Umbilical cord (tissue), 1 donor: ENCODE measurements at regions not wholly inside any gene's neighbourhood (a gene's known extent, or its start where the extent isn't known, plus 50 kb on each side); places are given as distances from the start of the nearest gene placed in this dataset.

Experiments used
- DNase-seq: peaks from one replicate; pipeline ENCODE4 v3.0.0-alpha.2; 2015; ENCODE audit warnings: low spot score

DNA sequence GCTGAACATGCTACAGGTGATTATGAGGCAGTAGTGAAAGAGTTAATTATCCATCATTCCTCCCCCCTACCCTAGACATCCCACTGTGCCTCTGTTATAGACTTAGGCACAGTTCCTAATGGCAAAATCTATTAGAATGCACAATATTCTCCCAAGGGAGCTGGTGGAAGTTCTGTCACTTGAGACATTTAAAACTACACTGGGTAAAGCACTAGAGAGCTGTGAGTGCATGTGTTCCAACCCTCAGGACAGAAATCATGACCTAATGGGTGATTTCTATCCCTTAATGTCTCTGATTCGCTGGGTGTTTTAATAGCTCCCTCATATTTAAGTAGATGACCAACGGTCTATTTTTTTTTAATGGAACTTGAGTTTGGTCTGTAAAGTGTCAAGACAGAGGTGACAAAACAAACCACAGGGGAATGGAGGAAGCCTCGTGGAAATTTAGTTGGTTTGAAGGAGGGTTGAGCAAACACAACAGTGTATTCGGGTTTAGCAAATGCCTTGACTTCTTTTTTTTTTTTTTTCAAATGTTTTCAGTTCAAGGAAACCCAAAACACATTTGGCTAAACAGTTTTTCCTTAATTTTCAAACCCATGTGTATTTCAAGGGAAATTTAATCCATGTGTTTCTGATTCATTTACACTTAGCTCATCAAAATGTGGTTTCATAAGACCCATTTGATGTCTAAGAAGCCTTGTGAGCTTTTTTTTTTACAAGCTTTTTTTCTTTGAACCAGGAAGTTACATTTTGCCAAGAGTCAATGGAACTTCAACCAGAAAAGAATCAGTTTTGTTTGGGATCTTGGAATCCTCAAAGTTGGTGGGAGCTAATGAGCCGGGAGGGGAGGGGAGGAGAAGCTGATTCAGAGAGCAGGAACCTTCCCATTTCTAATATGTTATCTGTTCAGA lies 665.1 kb upstream of the ZEB2 start:
- no peak for DNase-seq

DNA sequence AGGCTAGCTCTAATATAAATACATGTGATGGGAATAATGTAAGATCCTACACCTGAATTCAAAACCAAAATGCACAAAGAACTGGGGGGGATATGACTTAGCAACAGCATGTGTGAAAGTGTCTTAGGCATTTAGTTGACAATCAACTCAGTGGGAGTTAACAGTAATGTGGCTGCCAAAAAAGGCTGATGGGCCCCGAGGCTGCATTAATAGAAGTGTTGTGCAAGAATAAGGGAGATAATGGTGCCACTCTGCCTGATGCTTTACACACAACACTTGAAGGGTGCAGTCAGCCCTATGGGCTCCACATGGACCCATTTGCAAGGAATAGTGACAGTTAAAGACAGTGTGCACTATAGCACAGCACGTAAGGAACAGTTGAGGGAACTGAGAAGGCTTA lies 649.4 kb upstream of the ZEB2 start:
- DNase-seq = no peak

DNA sequence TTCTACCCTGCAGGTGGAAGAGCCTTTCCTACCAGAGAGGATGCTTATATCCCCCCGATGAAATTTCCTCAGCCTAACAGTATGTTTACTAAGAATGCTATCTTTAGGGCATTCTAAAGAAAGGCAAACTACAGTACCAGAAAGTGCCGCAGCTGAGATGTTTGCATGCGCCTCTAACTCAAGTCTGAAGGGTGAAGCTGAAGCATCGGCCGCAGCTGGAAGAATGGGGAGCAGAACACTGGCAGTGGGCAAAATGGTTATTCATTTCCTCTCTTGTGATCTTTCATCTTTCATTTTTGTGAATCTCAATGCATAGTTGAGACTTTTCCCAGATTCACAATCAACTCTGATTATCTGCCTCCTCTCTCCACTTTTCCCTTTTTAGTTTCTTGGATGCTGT lies 648.2 kb upstream of the ZEB2 start:
- DNase-seq = peak; percentile 83

DNA sequence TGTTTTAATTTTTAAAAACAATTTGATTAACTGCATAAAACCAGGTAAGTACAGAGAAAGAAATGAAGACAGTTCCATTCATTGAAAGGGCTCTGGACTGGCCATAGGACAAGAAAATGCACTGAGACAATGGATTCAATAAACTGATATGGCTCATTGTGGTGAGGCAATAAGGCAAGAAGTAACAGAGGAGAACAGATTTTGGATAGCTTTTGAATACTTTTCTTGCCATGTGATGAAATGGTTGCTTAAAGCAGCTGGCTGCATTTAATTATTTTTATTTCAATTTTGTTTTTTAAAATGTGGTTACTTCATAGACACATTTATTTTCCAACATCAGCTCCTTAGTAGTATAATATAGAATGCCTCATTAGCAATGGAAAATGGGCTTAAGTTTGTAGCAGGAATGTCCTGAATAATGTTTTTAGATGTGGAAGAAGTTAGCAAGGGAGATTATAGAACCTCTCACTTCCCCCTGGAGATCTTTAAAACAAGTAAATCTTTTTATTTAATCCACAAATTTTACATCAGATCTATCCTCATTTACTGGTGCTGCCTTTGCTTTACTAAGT lies 646.9 kb upstream of the ZEB2 start:
- no peak for DNase-seq

DNA sequence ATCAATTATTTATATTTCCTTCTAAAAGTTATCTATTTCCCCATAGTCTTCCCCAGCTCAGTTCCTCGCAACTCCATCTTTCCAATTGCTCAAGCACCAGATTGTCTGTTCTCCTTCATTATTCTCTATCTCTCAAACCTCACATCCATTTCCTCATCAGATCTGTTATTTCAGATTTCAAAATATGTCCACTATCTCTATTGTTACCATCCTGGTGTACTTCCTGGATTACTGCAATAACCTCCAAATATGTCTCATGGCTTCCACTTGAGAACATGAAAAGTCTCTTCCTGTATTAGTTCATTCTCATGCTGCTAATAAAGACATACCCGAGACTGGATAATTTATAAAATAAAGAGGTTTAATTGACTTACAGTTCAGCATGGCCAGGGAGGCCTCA lies 641.7 kb upstream of the ZEB2 start:
- DNase-seq = no peak

DNA sequence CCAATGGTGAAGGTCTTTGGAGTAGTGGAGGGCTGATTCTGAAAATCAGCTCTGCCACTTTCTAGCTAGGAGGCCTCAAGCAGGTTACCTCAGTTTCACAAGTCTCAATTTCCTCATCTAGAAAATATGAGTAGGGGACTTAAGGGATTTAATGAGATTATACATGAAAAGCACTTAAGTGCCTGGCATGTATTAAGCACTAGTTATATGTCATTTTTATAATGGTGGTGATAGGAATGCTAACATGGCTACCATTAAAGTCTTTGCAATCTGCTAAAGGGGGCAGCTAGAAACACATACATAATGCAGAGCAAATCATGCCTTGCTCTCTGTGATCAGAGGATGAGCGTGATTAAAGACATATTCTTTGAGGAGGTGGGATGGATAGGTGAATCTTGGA lies 640.9 kb upstream of the ZEB2 start:
- peak; percentile 82 for DNase-seq

DNA sequence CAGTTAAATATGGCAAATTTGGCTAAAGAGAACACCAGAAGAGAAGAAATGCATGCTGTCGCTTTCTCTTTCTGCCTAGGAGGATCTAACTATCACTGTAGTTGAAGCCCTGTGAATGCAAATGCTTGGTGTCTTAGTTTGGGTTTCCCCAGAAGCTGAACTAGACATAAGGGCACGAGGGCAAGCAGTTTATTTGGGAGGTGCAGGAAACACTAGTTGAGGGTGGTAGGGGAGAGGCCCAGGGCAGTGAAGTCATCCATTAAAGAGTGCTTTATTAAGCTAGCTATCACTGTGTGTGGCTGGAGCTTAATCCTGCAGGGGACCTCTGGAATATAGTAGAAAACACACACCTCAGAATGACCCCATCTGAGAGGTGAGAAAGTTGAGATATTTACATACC lies 639.8 kb upstream of the ZEB2 start:
- DNase-seq = no peak

DNA sequence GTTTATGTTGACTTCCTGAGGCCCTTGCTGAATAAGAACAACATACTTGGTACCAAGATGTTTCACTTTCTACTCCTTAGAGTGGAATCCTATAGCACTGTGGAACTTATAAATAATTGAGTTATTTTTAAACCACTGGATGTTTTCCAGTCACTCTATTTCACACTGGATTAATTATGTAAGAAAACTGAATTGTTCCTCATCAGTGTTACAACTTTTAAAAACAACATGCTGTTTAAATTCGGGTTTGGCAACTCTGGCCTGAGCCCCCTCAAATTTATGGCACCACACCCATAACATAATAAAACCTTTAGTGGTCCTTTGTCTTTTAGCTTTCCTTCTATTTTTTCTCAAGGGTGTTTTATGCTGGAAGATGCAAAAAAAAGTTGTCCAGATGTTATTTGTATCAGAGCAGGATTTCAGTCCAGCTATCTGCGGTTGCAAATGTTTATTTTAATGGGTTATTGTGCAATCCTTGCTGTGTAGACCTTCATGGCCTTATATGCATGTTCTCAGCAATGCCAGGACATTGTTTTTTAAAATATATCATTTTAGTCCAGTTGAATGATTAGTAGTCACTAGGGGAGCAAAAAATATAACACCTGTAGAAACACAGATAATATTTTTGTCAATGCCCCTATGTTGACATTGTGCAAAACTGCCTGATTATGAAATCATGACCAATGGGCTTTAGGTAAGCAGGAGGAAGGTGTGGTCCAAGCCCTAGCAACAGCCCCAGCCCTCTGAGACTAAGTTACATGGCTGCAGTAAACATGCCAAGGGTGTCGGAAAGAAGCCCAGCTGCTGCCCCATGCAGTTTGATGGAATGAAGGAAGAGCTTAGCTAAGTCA lies 638.0 kb upstream of the ZEB2 start:
- peak; percentile 89 for DNase-seq

DNA sequence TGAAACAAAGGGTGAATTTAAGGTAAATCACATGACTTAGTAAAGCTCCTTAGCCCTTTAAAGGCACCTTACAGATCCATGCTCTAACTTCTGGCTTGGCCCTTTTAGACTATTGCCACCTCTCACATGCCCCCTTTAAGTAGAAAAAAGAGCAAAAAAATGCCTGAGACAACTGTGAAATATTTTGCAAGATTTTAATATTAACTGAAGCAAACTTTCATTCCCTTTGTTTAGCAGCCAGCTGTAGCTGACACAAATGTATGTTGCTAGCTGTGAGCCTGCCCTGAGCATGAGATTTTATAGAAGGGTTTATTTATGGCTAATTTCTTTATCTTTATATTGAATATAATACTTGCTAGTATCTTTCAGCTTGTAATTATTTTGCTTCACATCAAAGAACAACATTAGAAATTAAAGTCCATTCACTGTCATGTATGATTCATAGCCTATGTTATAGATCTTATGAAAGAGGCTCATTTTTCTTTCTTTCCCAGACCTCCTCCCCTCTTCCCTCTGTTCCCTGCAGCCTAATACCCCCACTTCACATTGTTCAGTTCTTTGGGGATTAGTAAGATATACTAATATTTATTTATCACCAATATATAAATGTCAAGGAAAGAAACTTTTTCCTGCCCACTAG lies 637.2 kb upstream of the ZEB2 start:
- peak; percentile 19 for DNase-seq

DNA sequence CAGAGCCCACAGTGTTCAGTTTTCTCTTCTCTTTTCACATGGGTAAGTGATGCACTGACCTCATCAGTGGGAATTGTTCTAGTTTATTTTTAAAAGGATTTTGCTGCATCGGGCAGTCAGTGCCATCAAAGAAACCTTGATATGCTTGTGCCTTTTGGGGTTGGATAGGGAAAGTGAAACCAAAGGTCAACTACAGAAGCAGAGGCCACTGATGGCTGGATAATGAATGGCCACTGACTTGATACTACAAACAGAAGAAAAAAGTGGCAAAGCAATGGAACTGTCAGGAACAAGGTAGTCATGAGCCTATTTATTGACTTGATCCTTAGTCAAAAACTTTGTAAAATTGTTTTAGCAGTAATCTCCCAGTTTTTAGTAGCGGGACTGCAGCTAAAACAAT lies 636.3 kb upstream of the ZEB2 start:
- no peak for DNase-seq

DNA sequence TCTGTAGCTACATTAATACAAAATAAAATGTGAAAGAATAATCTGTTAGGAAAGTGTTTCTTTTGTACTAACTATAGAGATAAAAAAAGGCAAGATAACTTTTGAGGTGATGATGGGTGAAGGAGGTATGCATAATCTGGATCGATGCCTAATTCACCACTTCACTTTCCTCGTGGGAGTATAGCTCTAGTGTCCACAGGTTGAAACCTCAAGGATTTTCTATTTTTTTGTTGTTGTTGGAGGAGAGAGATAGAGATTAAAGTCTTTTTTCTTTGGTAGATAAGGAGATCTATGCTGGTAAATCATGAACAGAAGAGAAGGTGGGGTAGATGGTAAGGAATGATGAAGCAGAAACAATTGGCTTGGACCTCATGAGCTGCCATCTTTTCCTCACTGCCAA lies 635.3 kb upstream of the ZEB2 start:
- DNase-seq = no peak

DNA sequence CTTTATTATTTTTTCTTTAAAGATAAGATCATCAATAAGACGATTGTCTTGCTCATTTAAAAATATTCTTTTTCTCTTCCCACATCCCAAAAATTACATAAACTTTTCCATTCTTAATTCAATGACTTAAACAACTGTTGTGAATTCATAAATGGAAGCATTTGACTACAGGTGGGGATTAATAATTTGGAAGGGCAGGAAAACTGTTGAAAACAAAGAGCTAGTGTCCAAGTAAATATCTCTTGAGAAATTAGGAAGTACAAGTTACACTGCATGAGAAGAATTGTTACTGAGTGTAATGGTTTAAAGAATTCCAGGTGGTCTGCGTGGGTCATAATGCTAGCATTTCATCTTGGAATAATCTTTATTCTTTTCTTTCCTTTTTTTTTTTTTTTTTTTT lies 634.8 kb upstream of the ZEB2 start:
- DNase-seq = no peak

DNA sequence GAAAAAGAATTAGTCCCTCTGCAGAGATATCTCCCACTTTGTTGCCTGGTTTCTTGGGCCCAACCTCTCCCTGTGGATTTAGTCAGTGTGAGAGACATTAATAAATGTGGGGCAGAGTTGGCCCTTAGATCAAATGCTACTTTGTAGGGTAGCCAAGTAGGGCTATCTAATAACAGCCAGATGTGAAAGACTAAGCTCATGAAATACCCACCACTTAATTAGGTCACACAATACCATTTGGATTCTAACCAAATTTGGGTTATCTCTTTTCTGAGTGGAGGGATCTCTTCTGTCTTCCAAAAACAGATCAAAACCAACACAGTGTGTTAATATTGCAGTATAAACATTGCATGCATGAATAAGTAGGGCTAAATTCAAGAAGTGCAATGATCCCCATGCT lies 626.8 kb upstream of the ZEB2 start:
- DNase-seq = no peak

DNA sequence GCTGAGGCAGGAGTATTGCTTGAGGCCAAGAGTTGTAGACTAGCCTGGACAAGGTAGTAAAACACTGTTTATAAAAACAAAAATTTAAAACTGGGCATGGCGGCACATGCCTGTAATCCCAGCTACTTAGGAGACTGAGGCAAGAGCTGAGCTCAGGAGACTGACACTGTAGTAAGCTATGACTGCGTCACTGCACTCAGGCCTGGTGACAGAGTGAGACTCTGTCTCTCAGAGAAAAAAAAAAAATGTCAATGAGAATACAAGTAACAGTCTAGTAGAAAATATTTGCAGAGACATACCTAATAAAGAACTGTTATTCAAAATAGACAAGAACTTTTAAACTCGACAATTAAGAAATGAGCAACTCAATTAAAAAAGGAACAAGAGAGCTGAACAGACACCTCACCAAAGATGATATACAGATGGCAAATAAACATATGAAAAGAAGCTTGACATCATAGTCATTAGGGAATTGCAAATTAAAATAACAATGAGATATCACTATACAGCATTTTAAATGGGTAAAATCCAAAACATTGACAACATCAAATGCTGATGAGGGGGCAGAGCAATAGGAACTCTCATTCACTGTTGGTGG lies 624.3 kb upstream of the ZEB2 start:
- DNase-seq = no peak

DNA sequence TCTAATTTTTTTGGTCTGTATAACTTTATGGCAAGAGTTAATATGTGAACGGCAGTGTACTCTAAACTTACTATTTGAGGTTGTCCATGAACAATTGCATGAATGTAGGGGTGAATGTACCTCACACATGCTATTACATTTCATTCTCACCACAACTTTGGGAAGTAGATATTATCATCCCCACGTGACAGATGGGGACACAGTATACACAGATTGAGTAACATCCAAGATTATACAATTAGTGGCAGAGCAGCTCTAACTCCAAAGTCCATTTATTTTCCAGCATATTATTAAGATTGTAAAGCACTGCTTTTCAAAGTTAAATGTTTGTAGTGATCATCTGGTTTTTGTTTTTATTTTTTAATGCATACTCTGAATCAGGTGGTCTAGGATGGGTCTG lies 622.1 kb upstream of the ZEB2 start:
- no peak for DNase-seq

DNA sequence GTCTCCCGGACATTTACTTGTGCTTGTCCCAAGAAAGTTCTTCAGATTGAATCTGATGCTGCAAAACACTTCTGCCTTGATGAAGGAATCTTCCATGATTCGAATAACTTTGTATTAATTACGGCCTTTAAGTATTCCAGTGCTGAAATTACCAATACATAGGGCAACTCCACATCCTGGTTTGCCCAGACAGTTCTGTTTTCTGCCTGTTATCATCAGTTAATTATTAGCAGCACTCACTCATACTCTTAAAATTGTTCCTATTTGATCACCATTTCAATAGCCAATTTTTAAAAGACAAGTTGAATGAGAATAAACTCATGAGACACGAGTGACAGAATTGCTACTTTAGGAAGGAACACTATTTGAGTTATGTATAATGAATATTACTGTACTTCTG lies 620.7 kb upstream of the ZEB2 start:
- DNase-seq = no peak

DNA sequence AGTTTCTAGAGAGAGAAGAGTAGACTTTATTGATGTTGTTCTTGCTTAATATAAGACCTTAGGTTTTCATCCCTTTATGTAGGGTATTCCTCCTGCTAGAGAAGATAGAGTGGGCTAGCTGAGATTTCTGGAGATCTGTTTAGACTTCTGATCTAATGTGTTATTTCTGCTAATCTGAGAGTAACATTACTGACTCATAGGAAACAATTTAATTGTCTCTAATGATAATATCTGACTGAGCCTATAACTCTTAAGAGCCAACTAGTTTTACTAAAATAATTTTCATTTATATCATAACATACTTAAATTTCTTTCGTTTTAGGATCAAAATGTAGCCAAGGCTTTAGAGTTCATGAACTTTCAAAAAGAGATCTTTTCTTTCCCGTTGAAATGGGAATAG lies 618.7 kb upstream of the ZEB2 start:
- no peak for DNase-seq

DNA sequence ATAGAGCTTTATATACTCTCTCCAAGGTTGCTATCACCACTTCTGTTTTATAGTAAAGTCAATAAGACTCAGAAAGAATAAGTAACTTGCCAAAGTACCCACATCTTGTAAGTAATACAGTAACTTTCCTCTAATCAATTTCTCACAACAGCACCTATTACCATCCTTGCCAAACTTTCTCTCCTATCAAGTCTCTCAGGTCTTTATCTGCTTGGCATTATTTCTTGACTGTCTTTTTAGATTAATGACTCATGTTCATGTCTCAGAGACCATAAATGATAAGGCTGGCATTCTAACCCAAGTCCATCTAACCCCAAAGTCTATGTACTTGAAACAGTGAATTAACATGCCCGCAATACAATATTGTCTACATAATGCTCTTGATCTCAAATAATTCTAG lies 618.0 kb upstream of the ZEB2 start:
- no peak for DNase-seq

DNA sequence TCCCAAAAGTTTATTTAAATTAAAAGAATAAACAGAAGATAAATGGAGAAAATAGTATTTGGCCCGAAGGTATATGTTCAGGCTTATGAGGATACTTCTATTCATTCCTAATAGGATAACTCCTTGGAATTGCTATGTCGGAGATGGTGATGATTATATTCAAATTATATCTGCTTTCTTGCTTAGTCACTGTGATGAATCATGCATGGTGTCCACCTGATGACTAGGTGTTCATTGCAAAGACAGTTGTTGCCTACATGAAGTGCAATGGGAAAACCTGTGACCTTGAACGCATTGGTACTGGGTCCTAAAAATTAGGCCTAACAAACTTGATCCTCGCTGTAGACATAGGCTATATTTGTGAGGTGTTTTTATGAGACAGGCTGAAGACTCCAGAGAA lies 617.3 kb upstream of the ZEB2 start:
- no peak for DNase-seq

DNA sequence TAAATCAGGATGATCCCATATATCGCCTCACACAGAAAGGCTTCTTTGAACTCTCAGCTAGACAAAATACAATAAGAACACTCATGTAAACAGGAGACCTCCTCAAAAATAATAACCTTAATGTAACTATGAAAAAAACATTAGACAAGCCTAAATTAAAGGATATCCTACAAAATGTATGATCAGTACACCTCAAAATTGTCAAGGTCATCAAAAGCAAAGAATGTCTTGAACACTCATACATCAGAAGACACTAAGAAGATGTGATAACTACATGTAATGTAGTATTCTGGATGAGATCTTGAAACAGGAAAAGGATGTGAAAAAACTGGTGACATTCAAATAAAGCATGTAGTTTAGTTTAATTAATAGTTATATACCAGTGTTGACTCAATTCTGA lies 616.8 kb upstream of the ZEB2 start:
- DNase-seq = no peak

DNA sequence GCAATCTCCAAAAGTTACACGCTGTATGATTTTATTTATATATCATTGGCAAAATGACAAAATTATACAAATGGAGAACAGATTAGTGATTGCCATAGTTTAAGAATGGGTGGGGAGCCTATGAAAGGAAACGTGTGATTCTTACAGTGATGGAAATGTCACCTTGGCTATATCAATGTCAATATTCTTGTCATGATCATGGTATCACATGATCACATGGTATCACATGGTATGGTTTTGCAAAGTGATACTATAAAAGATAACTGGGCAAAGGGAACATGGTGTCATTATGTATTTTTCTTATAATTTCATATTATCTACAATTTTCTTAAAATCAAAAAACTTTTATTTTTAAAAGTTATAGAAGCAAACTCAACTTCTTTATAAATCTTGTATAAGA lies 606.2 kb upstream of the ZEB2 start:
- no peak for DNase-seq

DNA sequence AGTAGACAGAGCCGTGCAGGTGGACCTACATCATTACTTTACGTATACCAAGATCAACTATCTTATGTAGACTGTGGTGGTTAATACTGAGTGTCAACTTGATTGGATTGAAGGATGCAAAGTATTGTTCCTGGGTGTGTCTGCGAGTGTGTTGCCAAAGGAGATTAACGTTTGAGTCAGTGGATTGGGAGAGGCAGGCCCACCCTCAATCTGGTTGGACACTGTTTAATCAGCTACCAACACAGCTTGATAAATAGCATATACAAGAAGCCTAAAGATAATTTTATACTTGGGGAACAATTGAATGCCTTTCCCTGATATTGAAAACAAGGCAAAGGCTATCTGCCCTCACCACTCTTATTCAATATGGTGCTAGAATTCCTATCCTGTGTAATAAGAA lies 604.2 kb upstream of the ZEB2 start:
- no peak for DNase-seq
